HG02588 (cell line): ENCODE measurements at regions not wholly inside any gene's neighbourhood (a gene's known extent, or its start where the extent isn't known, plus 50 kb on each side); places are given as distances from the start of the nearest gene placed in this dataset.
"Not testable (repeated sequence)": the region's sequence is repeated elsewhere in the genome, so short reads cannot be mapped to it uniquely, and the experiment has no call there.

Experiments
- ATAC-seq: cut with Tn5 transposase; IDR thresholded peaks from one replicate; pipeline ENCODE4 v1.9.1; 2021; ENCODE audit warnings: mild to moderate bottlenecking, moderate library complexity; ENCODE audit not compliant: unreplicated experiment

GRCh38 chr7:52616552-52616951, 418.9 kb upstream of the POM121L12 start:
- ATAC-seq = no peak

GRCh38 chr7:52615021-52615695, 420.3 kb upstream of the POM121L12 start:
- ATAC-seq = no peak

- ATAC-seq = no peak
Measured at GRCh38 chr7:52609511-52609910, 425.9 kb upstream of the POM121L12 start.

- no peak for ATAC-seq
Measured at GRCh38 chr7:52592698-52593097, 442.7 kb upstream of the POM121L12 start.

GRCh38 chr7:52586704-52587103, 448.7 kb upstream of the POM121L12 start:
- no peak for ATAC-seq

- ATAC-seq = no peak
Measured at GRCh38 chr7:52584041-52584440, 451.4 kb upstream of the POM121L12 start.

- not testable (repeated sequence) for ATAC-seq
Measured at GRCh38 chr7:52573141-52573540, 462.3 kb upstream of the POM121L12 start.

GRCh38 chr7:52571026-52571425, 464.4 kb upstream of the POM121L12 start:
- ATAC-seq = no peak

- no peak for ATAC-seq
Measured at GRCh38 chr7:52569151-52569550, 466.3 kb upstream of the POM121L12 start.

- no peak for ATAC-seq
Measured at GRCh38 chr7:52565974-52566373, 469.5 kb upstream of the POM121L12 start.

- no peak for ATAC-seq
Measured at GRCh38 chr7:52555805-52556204, 479.6 kb upstream of the POM121L12 start.

GRCh38 chr7:52547308-52547910, 488.0 kb upstream of the POM121L12 start:
- no peak for ATAC-seq

- not testable (repeated sequence) for ATAC-seq
Measured at GRCh38 chr7:52541198-52541765, 494.2 kb upstream of the POM121L12 start.

GRCh38 chr7:52540041-52540440, 495.4 kb upstream of the POM121L12 start:
- ATAC-seq = no peak

GRCh38 chr7:52539414-52539813, 496.0 kb upstream of the POM121L12 start:
- ATAC-seq = no peak

- ATAC-seq = no peak
Measured at GRCh38 chr7:52537051-52537450, 498.4 kb upstream of the POM121L12 start.

- no peak for ATAC-seq
Measured at GRCh38 chr7:52525772-52526341, 509.6 kb upstream of the POM121L12 start.

- ATAC-seq = no peak
Measured at GRCh38 chr7:52518869-52519268, 516.6 kb upstream of the POM121L12 start.

- no peak for ATAC-seq
Measured at GRCh38 chr7:52512656-52513055, 522.8 kb upstream of the POM121L12 start.

- no peak for ATAC-seq
Measured at GRCh38 chr7:52507546-52508255, 527.7 kb upstream of the POM121L12 start.

- ATAC-seq = no peak
Measured at GRCh38 chr7:52506325-52506724, 529.1 kb upstream of the POM121L12 start.
